Breast epithelium (tissue), 4 donors: ENCODE measurements at regions not wholly inside any gene's neighbourhood (a gene's known extent, or its start where the extent isn't known, plus 50 kb on each side); places are given as distances from the start of the nearest gene placed in this dataset.
"Not testable (repeated sequence)": the region's sequence is repeated elsewhere in the genome, so short reads cannot be mapped to it uniquely, and the experiment has no call there.

Source experiments
- DNase-seq, 2 donors: peaks; one replicate each; pipeline ENCODE4 v3.0.0-alpha.2; 2019; ENCODE audit warnings: low spot score in 2 of 2
- H3K27ac ChIP-seq, 2 donors: fragments of 200-600 bp; sonication (generic) in 1 of 2; one replicate each; pipeline ENCODE4 v1.5.1; 2016 to 2019; ENCODE audit warnings: mild to moderate bottlenecking in 1 of 2
- H3K27me3 ChIP-seq, 2 donors: fragments of 200-600 bp; sonication (generic) in 1 of 2; one replicate each; pipeline versions ENCODE4 v1.5.1 to v1.6.0; 2017 to 2019; ENCODE audit warnings: control low read depth in 1 of 2, mild to moderate bottlenecking in 1 of 2
- H3K36me3 ChIP-seq: fragments of 200-600 bp; one replicate; pipeline ENCODE4 v1.5.1; 2019
- H3K4me1 ChIP-seq, 2 donors: fragments of 200-600 bp; sonication (generic); one replicate each; pipeline ENCODE4 v1.5.1; 2016 to 2019; ENCODE audit warnings: control low read depth in 1 of 2
- H3K4me3 ChIP-seq, 3 donors: fragments of 200-600 bp; sonication (generic); 1 replicate in 2 of 3; 2 replicates in 1 of 3; pipeline ENCODE4 v1.5.1; 2016 to 2019; ENCODE audit warnings: mild to moderate bottlenecking in 3 of 3, moderate library complexity in 2 of 3
- H3K9me3 ChIP-seq, 2 donors: fragments of 200-600 bp; sonication (generic) in 1 of 2; one replicate each; pipeline ENCODE4 v1.5.1; 2016 to 2019; ENCODE audit warnings: control low read depth in 1 of 2
- CTCF ChIP-seq, 3 donors: fragments of 450-650 bp; IDR thresholded peaks; one replicate each; pipeline ENCODE4 v1.5.1; 2016 to 2017; ENCODE audit warnings: antibody characterized with exemption in 3 of 3, mild to moderate bottlenecking in 3 of 3, moderate library complexity in 3 of 3
- POLR2A ChIP-seq: fragments of 450-650 bp; IDR thresholded peaks from one replicate; pipeline ENCODE4 v1.6.1; 2016; ENCODE audit warnings: antibody characterized with exemption, mild to moderate bottlenecking, moderate library complexity
- POLR2AphosphoS5 ChIP-seq, 3 donors: sonication (generic); formaldehyde crosslinking; IDR thresholded peaks; one replicate each; pipeline ENCODE4 v1.6.1; 2017; ENCODE audit warnings: antibody characterized with exemption in 3 of 3
- intact Hi-C: fragments of 100-400 bp; cut with DNase I; formaldehyde crosslinking; loops from one replicate; pipeline ENCODE4 v1.15.1; 2023; ENCODE audit warnings: low total_unique reads

- intact Hi-C loops, DNase-seq, H3K27me3 ChIP-seq, H3K36me3 ChIP-seq, H3K4me1 ChIP-seq, H3K4me3 ChIP-seq, H3K27ac ChIP-seq, H3K9me3 ChIP-seq: not testable (repeated sequence)
These were observed 73.8 kb upstream of the FANCC start for GRCh38 chr9:95391271-95391670.

- no peaks in the 10 kb centered on the region for H3K36me3 ChIP-seq
- TF ChIP-seq CTCF (IDR thresholded peaks at IDR 0.05) (no peak), POLR2AphosphoS5 (IDR thresholded peaks at IDR 0.05) (no peak), POLR2A (no peak)
- no peaks in the 10 kb centered on the region for H3K9me3 ChIP-seq
- intact Hi-C loops = no loop called here
- H3K27me3 ChIP-seq = no peaks in the 10 kb centered on the region
- H3K27ac ChIP-seq = no peak overlapping the region
- DNase-seq = no peak
- no peaks in the 10 kb centered on the region for H3K4me1 ChIP-seq
- H3K4me3 ChIP-seq = no peak overlapping the region
These were observed 71.9 kb upstream of the FANCC start for GRCh38 chr9:95389373-95389772.

DNA sequence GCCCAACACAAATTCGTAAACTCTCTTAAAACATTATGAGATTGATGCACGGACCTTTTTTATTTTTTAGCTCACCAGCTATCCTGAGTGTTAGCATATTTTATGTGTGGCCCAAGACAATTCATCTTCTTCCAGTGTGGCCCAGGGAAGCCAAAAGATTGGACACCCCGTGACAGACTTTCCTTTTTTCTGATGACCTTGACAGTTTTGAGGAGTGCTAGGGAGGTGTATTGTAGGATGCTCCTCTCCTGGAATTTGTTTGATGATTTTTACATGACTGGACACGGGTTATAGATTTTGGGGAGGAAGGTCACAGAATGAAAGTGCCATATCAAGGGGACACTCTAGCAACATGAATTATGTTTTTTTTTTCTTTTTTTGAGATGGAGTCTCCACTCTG is 69.3 kb upstream of the FANCC start:
- intact Hi-C loops = no loop called here
- H3K27me3 ChIP-seq = no peaks in the 10 kb centered on the region
- TF ChIP-seq POLR2AphosphoS5 (IDR thresholded peaks at IDR 0.05) = no peak
- no peak for TF ChIP-seq CTCF (IDR thresholded peaks at IDR 0.05)
- TF ChIP-seq POLR2A = no peak
- H3K36me3 ChIP-seq = no peaks in the 10 kb centered on the region
- H3K27ac ChIP-seq = no peak overlapping the region
- no peak overlapping the region for H3K4me3 ChIP-seq
- H3K4me1 ChIP-seq = peaks cover 0 to 4% of the 10 kb centered on the region in 2 donors
- no peak for DNase-seq
- no peaks in the 10 kb centered on the region for H3K9me3 ChIP-seq

- no peak for TF ChIP-seq CTCF (IDR thresholded peaks at IDR 0.05)
- TF ChIP-seq POLR2AphosphoS5 (IDR thresholded peaks at IDR 0.05) = no peak
- no peak for TF ChIP-seq POLR2A
- no peaks in the 10 kb centered on the region for H3K36me3 ChIP-seq
- no peak overlapping the region for H3K4me3 ChIP-seq
- no peaks in the 10 kb centered on the region for H3K9me3 ChIP-seq
- H3K4me1 ChIP-seq = peaks cover 0 to 4% of the 10 kb centered on the region in 2 donors
- no peak overlapping the region for H3K27ac ChIP-seq
- no peaks in the 10 kb centered on the region for H3K27me3 ChIP-seq
- no peak for DNase-seq
- intact Hi-C loops = no loop called here
These were observed 68.0 kb upstream of the FANCC start for GRCh38 chr9:95385521-95385920.

- DNase-seq = no peak
- TF ChIP-seq CTCF (IDR thresholded peaks at IDR 0.05) (no peak), POLR2AphosphoS5 (IDR thresholded peaks at IDR 0.05) (no peak), POLR2A (no peak)
- Histone ChIP-seq H3K4me1 (peaks cover 0 to 4% of the 10 kb centered on the region in 2 donors), H3K27me3 (no peaks in the 10 kb centered on the region), H3K36me3 (no peaks in the 10 kb centered on the region), H3K9me3 (no peaks in the 10 kb centered on the region), H3K4me3 (no peak overlapping the region), H3K27ac (no peak overlapping the region)
- intact Hi-C loops = no loop called here
These were observed 66.3 kb upstream of the FANCC start for GRCh38 chr9:95383845-95384244.

- Histone ChIP-seq H3K4me1 (peaks cover 0 to 4% of the 10 kb centered on the region in 2 donors), H3K36me3 (no peaks in the 10 kb centered on the region), H3K4me3 (no peak overlapping the region), H3K9me3 (no peaks in the 10 kb centered on the region), H3K27me3 (no peaks in the 10 kb centered on the region), H3K27ac (no peak overlapping the region)
- intact Hi-C loops = no loop called here
- no peak for DNase-seq
- TF ChIP-seq POLR2AphosphoS5 (IDR thresholded peaks at IDR 0.05) = no peak
- TF ChIP-seq POLR2A = no peak
- TF ChIP-seq CTCF (IDR thresholded peaks at IDR 0.05) = no peak
These were observed 65.7 kb upstream of the FANCC start for GRCh38 chr9:95383185-95383676.
